Stimulated activated CD8-positive, alpha-beta memory T cell treated with anti-CD3 and anti-CD28 coated beads, Interleukin-7, amount 100 ng/mL, for 4 hours (primary cell): ENCODE measurements at regions not wholly inside any gene's neighbourhood (a gene's known extent, or its start where the extent isn't known, plus 50 kb on each side); places are given as distances from the start of the nearest gene placed in this dataset.

Source experiments
- DNase-seq, 2 donors: peaks; one replicate each; pipeline ENCODE4 v3.0.0-alpha.2; 2020; ENCODE audit warnings: low read depth in 2 of 2

DNA sequence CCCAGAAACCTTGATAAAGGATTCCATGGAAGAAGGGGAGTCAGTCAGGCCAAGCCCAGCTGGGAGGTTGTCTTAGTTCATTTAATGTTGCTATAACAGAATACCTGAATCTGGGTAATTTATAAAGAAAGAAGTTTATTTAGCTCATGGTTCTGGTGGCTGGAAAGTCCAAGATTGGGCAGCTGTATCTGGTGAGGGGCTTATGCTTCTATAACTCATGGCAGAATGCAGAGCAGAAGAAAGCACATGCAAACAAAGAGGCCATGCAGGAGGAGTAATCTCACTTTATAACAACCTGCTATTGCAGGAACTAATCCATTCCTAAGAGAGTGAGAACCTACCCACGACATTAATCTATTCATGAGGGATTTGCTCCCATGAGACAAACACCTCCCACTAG is 54.2 kb upstream of the ANKRD1 start:
- no peak for DNase-seq

DNA sequence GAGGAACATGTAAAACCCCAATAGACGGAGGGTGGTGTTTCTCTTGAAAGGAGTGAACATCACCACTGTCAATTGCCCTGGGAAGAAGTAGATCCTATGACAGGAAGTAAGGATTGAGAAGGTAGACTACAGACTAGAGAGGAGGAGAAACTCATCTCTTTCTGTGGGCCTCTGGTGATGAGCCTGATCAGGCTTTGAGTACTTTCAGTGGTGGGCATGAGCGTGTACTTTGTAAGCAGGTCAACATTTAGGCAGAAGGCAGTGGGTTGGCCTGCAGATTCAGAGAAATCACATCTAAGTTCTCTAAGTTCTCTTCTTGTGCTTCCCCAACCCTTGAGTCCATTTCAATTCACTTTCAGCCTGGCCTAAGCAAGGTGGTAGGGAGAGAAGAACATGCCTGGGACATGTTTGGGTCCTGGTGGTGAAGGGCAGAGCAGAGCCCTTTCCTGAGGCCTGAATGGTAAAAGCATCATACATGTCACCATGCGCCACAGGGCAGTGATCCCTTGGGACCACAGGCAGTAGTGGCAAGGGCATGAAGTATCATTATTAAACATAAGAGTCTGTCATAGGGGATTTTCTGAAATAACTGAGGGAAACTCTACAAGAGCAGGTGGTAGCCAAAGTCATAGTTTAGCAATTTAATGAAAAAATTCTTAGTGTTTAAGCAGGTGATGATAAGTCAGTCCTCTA is 56.4 kb upstream of the ANKRD1 start:
- no peak for DNase-seq

DNA sequence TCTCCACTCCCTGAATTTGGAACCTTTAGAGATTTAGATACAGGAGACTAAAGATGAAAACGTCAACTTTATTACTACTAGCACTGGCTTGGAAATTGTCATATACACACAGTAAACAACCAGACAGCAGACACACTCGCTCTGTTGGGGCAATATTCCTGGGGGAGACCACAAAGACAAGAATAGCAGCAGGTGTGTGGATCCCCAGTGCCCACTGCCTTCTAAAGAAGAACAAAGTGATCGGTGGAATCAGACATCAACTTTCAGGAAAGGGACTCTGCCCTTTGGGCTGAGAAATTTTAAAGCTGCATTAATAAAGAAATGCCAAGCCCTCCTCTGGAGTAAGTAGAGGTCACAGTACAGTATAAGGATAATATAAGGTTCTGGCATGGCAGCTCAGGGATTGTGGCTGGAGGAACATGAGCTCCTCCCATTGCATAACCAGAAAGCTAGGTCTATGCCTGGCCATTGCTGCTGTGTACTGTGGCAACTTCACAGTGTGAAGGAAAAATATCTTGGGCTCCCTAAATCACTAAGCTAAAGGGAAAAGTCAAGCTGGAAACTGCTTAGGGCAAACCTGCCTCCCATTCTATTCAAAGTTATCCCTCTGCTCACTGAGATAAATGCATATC is 57.1 kb upstream of the ANKRD1 start:
- no peak for DNase-seq

DNA sequence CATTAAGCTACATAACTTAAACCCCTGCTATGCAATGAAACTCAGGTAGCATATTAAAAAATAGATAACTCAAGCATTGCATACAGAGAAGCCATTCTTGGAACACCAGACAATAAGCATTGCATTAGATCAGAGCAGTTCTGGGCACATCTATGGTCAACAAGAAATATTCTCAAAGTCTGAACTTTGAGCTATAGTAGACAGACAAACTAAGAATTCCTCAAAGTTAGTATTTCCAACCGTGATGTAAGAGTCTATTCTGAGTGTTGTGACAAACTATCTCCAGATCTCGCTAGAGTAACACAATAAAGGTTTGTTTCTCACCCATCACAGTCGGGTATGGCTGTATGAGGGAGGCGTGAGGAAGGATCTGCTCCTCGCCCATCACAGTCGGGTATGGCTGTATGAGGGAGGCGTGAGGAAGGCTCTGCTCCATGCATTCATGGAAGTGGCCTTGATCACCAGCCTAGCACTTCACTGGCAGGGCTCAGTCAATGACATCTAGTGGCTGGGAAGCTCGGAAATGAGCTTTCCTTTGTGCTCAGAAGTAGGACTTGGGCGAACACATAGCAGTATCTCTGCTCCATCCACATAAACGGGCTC is 61.6 kb upstream of the ANKRD1 start:
- DNase-seq: no peak

DNA sequence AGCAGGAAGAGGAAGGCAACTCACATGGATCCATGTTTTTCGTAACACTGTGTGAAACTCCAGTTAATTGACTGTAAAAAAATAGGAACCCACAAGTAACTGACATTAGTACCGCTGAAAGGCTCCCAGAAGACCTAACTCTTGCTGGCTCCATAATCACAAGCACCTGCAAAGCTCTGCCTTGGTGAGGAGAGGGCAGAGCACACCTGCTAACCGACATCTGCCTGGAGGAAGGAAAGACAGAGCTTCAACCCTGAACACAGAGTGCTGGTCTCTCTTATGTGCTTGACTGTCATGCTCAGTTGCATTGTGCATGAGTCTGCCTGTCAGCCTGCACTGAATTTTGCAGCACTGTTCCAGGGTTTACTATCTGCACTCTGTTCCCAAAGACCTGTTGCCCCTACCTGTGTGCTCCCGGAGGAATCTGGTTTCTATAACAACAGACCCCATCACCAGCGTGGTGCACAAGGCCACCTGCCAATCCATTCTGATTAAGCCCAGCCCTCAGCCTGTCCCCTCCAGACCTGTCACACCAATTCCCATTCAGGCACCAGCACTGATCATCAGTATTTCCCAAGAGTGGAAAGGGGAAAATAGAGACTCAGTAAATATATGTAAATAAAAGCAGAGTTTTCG is 63.1 kb upstream of the ANKRD1 start:
- no peak for DNase-seq

DNA sequence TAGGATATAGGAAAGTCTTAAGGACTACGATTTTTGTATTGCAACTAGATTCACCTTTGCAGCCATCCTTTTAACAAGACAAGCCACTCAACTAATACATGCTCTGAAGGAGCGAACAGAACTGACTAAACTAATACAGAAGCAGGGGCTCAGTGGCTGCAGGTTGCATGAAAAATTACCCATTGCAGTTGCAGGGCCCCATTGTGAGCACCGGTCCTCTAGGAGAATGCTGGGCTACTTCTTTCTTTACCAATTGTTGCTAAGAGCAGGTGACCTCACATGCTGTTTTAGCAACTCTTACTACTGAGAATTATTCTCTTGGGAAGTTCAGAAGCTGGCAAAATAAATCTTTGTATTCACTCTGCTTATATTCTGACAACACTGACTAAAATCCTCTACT is 64.0 kb upstream of the ANKRD1 start:
- DNase-seq: no peak

DNA sequence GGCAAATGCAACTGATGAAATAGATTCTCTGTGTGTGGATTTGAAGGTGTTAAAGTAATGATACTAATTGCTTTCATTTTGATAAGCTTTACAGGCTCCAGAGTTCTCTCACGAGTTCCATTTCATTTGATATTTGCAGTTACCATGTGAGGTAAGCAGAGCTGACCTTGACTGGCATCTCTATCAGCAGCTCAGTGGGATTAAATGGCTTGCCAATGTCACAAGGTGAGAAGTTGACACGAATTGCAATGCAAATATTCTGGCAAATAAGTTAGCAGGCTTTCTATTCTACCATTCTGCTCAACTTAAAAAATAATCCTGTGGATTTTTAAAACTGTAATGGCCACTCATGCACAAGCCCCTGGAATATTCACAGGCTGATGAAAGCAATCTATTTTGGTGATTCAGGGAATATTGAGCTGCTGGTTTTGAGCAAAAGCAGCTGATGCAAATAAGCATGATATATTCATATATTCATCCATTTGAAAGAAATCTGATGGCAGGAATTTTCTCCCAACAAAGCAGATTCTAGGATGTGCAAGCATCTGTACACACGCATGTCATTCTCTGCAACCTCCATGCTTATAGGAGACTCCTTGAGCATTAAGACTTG is 64.5 kb upstream of the ANKRD1 start:
- no peak for DNase-seq

DNA sequence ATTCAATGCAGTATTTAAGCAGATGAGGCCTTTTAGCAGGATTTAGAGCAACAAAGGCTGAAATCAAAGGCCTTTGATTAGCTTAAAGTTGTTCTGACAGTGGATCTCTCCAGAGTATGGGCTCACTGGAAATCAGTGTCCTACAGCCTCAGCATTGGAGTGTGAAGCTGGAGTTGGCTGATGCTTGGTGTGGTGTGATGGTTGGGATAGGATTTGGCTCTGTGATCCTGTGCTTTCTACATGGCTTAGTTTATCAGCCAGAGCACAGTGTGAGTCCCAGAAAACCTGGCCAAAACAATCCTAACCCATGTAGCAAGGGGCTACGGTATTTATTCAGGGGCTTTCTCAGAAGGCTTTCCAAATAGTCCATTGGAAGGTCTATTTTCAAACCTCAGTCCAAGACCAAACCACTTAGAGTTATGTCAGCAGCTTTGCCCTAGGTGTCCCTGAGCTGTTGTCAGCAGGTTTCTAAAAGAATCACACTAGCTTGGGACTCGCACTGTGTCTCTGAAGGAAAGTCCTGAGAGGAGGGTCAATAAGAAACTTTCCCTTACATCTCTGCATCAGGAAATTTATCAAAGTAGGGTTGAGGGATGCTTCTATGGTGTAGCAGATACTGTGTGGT is 65.4 kb upstream of the ANKRD1 start:
- no peak for DNase-seq

DNA sequence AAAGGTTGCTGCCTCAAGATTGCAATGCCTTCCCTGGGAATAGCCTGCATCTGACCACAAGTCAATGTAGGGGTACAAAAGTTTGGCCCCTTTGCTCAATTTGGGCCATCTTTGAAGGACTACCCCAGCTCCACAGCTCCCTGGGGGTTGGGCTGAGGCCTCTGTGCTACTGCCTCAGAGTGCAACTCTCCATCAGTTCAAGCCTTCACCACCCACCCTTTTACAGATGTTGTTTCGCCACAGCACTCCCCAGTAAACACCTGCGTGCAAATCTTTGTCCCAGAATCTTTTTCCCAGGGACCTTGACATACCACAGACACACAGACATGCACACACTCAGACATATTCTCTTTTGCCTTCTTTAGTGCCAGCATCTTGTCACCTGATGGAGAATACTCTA is 66.0 kb upstream of the ANKRD1 start:
- DNase-seq: no peak

DNA sequence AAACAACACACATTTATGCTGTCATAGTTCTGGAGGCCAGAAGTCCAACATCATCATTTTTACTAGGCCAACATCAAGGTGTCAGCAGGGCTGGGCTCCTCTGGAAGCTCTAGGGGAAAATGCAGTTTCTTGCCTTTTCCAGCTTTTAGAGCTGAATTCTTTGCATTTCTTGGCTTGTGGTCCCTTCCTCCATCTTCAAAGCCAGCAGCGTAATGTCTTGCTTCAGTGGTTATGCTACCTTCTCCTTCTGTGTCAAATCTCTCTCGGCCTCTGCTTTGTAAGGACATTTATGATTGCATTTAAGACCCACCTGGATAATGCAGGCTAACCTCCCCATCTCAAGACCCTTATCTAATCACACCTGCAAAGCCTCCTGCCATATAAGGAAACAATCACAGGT is 66.5 kb upstream of the ANKRD1 start:
- DNase-seq: no peak

DNA sequence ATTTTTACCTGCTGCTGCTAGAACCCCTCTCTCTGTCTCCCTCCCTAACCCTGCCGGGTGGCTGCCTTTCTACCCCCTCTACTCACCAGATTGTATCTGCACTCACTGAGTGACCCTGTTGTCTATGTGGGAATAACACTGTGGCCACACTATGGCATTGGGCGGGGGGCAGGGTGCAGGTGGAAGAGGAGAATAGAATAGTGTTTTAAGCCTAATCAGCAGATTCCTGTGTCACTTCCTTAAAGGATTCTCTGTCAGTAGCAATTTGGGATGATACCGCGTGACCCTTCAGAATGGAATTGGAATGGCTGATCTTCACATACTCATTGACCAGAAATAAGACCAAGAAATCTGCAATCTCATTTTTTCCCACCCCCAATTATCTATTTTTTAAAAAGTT is 67.1 kb upstream of the ANKRD1 start:
- DNase-seq: no peak

DNA sequence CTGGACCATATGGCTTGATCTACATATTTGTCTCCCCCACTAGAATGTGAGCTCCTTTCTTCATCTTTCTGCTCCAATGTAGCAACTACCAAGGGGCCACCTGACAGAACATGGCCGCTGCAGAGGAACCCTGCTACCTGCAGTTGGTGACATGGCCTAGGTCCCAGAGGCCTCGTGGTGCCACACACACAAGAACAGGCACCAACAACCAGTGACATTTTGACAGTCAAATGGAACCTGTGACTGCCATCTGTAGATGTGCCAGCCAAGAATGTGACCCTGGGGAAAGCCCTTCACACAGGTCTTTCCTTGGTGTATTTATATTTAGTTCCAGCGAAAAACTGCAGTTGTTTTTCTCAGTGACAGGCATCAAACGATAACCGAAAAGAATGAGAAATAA is 67.9 kb upstream of the ANKRD1 start:
- no peak for DNase-seq

DNA sequence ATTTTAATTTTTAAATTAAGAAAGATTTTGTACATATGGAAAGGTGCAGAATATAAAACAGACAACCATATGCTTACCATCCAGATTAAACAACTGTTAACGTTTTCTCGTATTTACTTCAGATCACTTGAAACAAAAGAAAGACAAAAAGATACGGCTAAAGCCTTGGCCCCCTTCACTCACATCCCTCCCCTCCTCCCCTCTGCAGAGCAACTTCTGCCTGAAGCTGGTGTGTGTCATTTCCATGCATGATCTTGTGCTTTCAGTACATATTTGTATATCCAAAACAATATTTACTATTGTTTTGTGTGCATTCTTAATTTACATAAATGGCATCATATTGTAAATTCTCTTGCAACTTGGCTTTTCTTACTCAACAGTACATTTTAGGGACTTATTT is 68.5 kb upstream of the ANKRD1 start:
- no peak for DNase-seq

DNA sequence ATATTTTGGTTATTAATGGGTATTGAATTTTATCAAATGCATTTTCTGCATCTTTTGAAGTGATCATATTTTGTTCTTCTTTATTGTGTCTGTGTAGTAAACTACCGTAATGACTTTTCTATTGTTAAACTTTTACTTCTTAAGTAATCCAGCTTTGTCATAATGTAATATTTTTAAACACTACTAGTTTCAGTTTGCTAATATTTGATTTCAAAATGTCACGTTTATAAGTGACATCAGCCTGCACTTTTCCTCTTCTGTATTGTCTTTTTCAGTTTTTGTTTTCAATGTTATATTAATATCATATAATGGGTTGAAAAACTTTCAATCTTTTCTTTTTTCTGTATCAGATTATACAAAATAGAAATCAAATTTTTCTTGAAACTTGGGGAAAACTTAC is 71.6 kb upstream of the ANKRD1 start:
- DNase-seq: no peak

DNA sequence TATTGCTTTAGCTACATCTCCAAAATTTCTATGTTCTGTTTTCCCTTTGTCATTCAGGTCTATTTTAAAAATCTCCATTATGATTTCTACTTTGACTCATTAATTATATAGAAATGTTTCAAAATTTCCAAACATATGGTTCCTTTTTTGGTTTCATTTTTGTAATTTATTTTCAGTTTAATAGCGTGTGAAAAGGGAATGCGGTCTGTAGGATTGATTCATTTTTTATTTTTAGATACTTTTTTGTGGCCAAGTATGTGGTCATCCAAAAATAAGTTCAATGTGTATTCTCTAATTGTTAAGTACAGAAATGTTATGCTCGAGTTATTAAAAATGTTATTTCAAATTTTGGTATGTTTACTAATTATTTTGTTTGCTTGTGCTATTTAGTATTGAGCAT is 72.5 kb upstream of the ANKRD1 start:
- DNase-seq: no peak

DNA sequence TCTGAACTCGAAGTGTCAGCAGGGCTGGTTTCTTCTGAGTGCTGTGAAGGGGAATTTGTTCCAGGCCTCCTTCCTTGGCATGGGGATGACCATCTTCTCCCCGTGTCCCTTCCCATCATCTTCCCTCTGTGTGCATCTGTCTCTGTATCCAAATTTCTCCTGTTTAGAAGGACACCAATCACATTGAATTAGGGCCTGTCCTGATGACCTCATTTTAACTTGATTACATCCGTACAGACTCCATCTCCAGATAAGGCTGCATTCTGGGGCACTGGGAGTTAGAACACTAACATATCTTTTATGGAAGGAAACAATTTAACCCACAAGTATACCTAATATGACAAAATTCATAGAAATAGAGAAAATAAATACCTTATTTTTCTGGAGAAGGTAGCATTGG is 76.8 kb upstream of the ANKRD1 start:
- DNase-seq: no peak

DNA sequence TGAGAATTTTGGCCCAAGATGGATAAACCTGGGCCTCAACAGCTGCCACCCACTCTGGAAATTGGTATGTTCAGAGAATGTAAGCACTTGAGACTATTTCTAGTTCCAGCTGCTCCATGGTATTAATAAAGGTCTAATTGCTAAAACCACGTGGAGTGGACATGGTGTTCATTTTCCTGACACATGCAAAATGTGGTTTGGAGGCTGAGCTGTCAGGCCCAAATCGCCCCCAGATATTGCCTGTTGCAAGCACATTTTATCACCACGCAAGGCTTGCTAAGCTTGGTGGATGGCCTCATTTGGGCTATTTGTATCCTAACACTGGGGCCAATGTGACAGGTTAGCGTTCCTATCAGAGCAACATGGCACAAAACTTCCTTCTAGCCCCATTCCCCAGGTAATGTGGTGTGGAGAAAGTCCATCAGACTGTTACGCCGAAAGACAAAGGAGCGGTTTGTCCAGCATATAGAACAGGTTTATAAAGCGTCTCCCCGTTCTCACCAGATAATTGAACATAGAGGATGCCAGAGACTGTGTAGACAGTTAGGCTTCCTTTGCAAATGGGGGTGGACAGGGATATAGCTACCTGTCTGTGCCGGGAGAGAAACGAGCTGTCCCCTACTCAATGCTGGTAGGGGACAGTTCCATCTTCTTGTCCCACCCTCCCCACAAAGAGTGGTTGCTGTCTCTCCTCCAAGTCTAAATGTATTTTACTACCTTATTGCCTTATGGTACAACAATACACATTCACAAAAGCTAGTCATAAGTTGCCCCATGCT is 78.0 kb upstream of the ANKRD1 start:
- DNase-seq: no peak

DNA sequence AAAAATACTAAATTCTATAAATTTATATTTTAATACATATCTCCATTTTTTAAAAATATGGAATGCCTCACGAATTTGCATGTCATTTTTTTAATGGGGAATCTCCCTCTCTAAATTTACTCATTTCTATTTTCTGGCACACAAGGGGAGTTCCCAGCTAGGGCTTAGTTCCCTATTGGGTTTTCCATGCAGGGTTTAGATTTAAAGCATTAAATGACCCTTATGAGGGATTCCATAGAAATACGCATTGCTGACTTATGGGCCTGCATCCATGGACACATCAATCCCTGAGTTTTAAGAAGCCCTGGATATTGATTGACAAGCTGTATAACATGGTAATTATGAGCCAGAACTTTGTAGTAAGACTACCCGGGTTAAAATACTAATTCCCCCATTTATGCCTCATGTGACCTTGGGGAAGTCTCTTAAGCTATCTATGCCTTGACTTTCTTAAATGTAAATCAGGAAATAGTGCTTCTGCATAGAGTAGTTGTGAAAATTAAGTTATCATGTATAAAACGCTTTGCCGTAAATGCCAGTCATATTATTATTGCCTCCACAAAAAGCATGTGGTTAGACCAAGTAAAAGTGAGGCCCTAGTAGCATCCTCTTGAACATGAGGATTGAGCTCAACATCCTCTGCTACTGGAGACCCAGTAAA is 78.8 kb upstream of the ANKRD1 start:
- no peak for DNase-seq

DNA sequence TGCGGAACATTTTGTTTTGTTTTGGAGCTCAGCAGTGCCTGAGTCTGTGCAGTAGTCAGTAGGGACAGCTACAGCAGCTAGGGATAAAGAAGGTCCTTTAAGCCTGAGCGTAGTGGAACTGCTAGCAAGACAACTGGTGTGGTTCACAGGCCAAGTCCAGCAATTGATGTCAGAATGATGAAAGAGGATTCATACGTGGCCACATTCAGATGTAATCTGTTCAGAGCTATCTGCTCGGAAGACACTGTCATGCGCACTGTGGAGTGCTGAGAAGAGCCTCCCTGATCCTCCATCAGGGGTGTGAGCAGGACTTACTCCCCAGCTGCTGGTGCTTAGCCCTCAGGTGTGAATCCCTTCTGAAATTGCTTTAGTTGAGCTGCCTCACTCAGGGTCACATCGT is 79.6 kb upstream of the ANKRD1 start:
- DNase-seq: no peak

DNA sequence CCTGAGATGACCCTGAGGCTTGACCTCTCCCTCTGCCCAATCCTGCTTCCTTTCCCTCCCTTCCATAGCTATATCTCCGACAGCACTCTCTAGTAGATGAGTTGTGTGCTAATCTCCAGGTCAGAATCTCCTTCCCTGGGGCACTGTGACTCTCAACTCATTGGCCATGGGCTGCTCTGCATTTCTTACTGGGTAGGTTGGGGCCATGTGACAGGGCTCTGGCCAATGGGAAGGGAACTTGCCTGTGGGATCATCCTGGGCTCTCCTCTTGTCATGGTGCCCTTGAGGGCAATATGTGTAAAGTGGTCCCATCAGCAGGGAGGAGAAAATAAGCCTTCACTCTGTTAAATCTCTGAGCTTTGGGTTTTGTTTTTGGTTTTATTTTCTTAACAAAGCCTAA is 80.1 kb upstream of the ANKRD1 start:
- no peak for DNase-seq

DNA sequence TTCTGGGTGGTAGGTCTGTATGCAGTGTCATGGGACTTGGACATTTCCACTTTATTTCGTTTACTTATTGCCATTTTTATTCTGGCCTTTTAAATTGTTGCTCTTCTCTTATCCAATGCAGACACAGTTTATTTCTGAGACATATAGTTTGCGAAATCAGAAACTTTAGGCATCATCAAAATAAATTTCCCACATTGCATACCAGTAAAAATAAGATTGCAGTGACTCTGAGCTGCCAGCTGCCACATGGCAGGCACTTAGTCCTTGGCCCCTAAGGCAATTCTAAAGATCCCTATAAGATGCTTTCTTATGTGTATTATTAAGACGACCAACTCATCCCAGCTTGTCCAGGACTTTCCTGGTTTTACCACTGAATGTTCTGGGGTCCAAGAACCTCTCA is 81.8 kb upstream of the ANKRD1 start:
- DNase-seq: no peak
